Anterior cingulate cortex (tissue), 58 donors: ENCODE measurements at regions not wholly inside any gene's neighbourhood (a gene's known extent, or its start where the extent isn't known, plus 50 kb on each side); places are given as distances from the start of the nearest gene placed in this dataset.

Experiments used
- DNase-seq, 58 donors: peaks; one replicate each; lab custom pipeline; 2025; lab: John Stamatoyannopoulos, UW

DNA sequence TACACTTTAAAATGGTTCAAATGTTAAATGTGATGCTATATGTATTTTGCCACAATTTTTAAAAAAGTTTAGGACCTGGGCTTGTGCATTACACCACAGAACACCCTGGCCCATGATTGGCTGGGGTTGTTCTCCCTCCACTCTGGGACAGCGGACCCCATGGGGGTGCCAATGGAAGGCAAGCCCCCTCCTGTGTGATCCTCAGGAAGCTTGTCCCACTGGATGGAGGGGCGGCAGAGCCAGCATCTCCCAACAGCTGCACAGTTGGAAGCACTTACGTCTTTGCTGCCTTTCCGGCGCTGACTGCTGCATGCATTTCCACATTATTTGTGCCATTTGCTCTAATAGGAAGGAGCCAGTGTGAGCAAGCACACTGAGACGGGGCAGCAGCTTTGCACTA, 196.5 kb downstream of the SHANK2 start:
- DNase-seq = no peak
